ENCODE measurements at regions not wholly inside any gene's neighbourhood (a gene's known extent, or its start where the extent isn't known, plus 50 kb on each side); places are given as distances from the start of the nearest gene placed in this dataset.

GRCh38 chr1:55904541-55904940, 674.8 kb downstream of the PLPP3 start:
- TF ChIP-seq CTCF (IDR thresholded peaks at IDR 0.05): no peak
- TF ChIP-seq POLR2AphosphoS5 (IDR thresholded peaks at IDR 0.05): no peak
- no peak for TF ChIP-seq POLR2A (IDR thresholded peaks at IDR 0.05)
- TF ChIP-seq EP300 (IDR thresholded peaks at IDR 0.05): no peak

Measured in suprapubic skin (tissue), 4 donors.